Stimulated activated naive CD4-positive, alpha-beta T cell (primary cell): ENCODE measurements at regions not wholly inside any gene's neighbourhood (a gene's known extent, or its start where the extent isn't known, plus 50 kb on each side); places are given as distances from the start of the nearest gene placed in this dataset.
"Not testable (repeated sequence)": the region's sequence is repeated elsewhere in the genome, so short reads cannot be mapped to it uniquely, and the experiment has no call there.

Source experiments
- DNase-seq, 6 experiments: peaks; one replicate each; lab custom pipeline; 2025; lab: John Stamatoyannopoulos, UW

DNA sequence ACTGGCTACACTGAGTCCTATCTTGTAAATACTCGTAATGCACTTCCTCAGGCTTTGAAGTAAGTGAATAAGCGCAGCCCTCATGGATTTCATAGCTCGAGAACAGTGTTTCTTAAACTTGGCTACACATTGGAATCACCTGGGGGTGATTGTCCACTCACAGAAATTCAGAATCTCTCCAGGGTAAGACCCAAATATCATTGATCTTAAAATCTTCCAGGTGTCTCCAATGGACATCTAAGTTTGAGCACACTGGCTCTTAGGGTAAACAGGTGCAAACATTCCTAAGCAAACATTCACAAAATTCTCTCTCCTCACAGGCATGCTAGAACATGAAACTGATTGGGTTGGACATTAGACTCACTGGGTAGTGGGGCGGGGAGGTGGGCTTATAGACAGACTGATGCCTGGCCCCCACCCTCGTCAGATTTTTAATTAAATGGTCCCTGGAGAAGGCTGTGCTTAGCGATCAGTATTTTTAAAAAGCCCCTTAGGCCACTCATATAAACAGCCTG, 279.7 kb upstream of the TBL1XR1 start:
- no peak for DNase-seq

DNA sequence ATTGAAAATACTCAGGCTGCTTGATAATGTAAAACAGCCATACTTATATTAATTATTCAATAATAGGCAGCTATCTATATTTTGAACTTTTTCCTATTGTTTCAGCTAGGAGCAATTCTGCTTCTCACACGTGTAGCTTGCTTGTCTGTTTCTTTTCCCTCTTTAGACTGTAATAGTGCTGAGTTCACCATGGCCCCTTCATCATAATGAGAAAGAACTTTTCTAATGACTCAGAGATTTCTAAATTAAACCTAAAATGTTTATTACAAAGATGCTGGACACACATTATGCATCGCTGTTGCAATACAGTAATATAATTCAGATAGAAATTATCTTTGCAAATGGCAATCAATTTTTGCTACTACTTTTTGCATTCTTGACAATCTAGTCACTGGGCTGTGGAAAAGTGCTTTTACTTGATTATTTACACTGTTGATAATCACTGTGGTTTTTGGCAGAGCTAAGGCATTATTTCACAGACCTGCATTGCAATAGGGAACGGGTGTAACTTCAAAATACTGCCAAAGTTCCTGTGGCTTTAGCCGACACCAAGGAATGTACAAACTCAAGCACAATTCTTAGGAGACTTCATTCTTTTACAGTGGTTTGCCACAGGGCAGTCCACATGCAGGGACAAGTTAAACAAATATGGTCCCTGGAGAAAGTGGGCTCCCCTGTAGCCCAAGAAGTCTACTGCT, 281.0 kb upstream of the TBL1XR1 start:
- no peak for DNase-seq

DNA sequence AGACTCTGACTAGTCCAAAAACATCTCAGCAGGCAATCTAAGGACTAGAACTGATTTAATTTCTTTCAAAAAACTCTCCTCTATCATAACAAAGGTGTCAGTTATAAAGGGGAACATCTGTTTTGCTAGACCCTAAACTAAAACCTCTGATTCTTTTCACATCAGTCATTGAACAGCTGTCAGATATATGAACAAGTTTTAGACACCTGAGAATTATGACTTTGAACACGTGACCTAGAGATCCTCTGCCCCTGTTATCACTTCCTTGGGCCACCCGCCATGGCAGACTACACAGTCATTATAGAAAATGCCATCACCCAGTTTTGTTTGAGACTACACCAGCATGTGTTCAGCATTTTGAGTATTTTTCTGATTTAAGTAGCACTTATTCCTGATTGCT, 282.3 kb upstream of the TBL1XR1 start:
- DNase-seq = no peak

DNA sequence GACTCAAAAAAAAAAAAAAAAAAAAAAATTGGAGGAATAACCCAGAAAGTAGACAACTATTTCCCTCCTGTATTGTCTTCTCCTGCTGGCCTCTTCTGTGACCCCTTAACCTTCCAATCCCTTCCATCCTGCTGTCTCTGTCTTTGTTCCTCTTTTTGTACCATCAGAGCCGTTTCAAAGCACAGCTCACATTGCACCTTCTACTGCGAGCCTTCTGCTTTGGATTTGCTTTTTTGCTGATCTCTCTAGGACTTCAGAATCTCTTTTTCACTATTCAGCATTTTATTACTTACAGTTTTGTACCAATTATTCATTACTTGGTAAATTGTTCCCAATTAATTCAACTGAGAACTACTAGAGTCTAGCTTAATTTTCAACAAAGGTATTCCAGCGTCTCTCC, 284.0 kb upstream of the TBL1XR1 start:
- no peak for DNase-seq

DNA sequence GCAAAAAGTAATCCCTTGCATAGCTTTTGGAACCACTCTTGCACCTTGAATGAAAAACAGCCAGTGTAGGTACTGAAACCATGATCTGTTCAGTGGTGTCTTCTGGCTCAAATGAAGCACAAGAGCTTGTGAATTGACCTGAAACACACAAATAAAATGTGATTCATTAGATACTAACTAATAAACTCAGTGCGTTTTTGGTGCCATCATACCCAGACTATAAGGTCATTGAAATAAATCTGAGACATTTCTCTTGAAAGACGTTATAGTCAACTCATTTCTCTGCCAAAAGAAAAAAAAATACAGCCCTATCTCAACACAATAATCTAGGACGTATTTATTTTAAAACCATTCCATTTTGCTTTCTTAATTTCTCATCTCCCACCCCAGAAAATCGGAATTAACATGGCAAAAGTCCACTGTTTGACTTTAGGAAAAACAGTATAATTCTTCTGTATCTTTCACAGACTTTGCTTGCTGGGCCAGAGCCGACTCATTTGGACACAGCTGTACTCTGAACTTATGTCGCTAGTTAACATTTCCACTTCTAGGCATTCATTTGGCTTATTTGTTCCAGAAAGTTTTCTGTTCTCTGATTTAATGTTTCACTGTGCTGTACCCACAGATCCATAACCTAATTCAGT, 284.9 kb upstream of the TBL1XR1 start:
- DNase-seq = no peak

DNA sequence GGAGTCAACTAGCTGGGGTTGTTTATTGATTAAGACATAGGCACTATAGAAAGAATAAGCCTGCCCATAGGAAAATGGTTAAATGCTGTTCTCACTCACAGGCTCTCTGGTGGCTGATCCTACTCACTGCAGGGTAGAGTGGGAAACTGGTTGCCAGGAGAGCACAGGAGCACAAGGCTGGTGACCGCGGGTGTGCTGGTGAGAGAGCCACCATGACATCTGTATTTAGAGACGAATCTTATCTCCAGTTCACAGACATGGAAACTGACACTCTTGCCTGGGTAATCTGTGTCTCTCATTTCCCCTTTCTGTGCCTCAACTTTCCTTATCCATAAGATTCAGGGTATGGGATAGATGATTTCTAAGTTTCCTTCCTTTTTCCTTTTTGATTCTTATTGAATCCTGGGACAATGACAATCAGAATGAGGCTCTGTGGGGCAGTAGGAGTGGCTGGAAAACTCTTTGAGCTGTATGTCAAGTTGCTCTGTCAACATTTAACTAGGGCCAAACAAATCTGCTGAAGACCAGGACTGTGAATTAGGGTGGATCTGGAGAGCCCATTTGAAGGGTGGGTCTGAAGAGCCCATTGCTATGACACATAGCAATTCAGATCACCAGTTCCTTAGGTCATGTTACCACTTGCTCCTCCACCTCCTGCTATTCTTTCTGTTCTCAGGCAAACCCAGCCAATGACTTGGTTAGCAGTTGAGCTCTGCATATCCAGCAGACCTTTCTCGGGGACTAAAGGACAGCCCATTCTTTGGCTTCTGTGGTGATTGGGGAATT, 286.1 kb upstream of the TBL1XR1 start:
- DNase-seq = no peak

DNA sequence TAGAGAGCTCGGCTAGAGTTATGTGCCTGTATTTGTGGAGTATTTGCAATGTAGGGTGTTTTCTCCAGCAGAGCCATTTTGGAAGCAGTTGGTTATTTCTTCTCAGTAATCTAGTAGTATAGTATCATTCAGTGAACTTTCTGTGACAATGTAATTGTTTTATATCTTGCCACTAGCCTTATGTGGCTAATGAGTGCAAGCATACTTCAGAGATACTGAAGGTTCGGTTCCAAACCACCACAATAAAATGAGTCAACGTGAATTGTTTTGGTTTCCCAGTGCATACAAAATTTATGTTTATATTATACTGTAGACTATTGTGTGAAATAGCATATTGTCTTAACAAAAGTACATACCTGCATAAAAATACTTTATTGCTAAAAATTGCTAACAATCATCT, 286.9 kb upstream of the TBL1XR1 start:
- DNase-seq = no peak

DNA sequence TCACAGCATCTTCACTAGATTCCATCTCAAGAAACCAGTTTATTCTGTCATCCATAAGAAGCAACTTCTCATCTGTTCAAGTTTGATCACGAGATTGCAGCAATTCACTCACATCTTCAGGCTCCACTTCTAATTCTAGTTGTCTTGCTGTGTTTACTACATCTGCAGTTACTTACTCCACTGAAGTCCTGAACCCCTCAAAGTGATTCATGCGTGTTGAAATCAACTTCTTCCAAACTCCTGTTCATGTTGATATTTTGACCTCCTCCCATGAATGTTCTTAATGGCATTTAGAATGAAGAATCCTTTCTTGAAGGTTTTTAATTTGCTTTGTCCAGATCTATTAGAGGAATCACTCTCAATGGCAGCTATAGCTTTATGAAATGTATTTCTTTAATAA, 287.6 kb upstream of the TBL1XR1 start:
- no peak for DNase-seq

DNA sequence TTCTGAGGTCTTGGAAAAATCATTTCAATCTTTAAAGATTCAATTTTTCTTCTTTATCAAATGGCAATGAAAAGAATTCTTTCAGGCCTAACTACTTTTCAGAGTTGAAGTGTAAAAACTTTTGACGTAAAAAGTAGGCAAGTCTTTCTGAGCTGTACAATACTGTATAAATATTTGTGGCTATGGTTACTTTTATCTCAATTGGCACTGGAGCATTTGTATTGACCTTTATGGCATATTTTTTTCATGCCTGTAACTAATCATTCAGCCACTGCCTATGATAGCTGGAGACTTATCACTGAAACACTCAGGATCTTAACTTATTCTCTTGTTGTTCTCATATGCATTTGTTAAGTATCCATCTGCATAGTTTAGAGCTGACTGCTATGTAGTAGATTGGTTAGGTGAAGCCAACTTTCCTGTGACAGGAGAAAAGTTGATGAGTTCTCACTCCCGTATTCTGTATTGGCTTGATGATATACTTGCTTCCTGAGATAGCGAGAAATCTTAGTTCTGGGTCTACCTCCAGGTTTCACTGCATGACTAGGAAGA, 290.4 kb upstream of the TBL1XR1 start:
- no peak for DNase-seq

DNA sequence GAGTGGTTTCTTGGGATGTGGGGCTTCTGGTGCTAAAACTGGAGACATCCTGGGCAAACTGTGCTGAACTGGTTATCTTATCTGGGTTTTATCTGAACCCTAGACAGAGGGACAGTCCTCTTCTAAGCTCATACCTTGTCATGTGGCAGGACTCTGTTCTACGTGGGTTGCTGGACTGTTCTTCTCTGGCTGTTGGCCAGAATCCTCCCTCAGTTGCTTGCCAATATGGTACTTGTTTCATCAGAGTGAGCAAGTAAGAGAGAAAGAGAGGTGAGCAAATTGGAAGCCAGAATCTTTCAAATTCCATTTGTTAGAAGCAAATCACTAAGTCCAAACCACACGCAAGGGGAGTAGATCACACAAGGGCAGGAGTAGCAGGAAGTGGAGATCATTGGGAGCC, 291.5 kb upstream of the TBL1XR1 start:
- no peak for DNase-seq

DNA sequence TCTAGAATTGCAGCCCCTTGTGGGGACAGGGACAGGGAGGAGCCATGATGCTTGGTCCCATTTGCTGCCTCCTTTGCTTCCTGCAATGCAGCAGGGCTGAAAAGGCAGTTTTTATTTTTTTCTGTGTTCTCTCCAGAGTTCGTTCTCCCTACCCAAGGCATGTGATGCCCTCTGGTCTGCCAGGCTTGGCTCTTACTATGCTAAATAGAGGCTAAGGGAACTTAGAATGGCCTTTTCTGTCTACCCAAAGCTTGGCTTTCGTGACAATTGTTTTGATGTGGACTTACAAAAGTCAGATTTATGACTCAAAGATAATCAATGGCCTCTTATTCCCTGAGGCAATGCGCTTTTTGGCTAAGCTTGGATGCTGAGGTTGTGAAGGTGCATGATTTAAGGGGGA, 293.3 kb upstream of the TBL1XR1 start:
- DNase-seq = no peak

DNA sequence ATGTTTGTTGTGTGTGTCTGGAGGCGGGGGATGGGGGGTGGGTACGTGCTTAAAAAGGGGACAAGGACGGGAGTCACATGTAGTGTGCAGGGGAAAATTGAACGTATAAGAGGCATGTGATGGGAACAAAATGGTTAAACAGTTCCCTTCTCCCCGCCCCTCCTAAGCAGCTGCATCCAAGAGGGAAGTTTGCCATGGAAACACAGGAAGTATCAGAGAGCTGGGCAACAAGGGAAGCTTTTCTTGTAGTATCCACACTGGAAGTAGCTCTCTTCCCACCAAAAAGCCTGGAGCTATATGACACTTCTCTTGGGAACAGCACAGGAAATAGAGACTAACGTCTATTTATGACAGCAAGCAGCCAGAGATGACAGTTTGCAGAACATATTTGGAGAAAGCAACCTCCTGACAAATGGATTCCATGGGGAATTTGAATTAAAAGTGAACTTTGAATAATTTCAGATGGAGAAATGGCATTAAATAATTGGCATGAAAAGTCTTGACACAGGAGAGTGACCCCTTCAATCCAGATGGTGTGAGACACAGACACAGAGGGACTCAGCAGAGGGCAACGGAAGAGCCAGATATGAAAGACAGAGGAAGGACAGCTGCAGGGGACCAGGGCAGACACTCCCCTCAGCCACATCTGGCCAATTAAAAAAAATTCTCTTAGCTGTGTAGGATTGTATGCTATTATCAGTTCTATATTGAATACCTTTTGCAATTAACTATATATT, 294.2 kb upstream of the TBL1XR1 start:
- no peak for DNase-seq

DNA sequence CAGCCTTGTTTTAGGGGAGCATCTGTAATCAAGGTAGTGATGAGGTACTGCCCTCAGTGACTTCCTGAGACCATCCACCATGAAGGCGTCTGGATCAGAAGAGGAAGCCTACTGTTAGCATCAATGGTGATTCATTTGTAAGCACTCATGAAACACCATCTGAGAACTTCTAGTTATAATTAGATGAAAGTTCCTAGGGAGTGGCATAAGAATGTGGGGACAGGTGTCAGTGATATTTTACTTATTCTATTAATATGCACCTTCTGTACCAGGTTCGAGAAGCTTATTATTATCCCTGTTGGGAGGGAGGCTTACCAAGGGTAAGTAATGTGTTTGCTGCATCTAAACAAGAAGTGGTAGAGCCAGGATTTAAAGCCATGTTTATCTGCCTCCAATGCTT, 295.8 kb upstream of the TBL1XR1 start:
- DNase-seq = no peak

DNA sequence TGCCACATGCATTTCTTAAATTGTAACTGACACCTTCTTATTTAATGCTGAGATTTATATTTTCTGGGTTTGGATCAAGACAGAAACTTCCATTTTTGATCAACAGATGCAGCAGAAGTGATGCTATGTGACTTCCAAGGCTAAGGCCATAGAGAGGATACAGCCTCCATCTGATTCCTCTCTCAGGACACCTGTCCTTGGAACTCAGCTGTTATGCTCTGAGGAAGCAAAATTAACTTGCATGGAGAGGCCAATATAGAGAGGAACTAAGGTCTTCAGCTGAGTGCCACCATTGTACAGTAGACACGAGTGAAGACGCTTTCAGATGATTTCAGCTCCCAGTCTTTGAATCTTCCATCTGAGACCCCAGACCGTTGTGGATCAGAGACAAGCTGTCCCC, 296.9 kb upstream of the TBL1XR1 start:
- DNase-seq = no peak

DNA sequence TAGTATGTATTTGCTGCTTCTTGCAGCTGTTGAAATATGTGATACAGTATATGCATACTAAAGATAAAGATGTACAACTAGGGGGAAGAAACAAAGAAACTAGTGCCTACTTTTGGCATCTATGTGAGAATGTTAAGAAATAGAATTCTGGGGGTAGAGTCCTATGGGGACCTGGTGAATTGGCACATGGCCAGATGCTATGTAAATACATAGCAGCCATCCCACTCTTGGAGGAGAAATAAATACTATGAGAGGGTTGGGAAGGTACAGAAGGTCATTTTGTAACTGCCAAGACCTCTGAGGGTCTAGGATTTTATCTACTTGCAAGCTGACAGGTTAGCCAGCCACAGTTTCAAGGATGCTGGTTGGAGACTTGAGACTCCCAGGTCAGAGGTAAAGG, 298.3 kb upstream of the TBL1XR1 start:
- DNase-seq = no peak

DNA sequence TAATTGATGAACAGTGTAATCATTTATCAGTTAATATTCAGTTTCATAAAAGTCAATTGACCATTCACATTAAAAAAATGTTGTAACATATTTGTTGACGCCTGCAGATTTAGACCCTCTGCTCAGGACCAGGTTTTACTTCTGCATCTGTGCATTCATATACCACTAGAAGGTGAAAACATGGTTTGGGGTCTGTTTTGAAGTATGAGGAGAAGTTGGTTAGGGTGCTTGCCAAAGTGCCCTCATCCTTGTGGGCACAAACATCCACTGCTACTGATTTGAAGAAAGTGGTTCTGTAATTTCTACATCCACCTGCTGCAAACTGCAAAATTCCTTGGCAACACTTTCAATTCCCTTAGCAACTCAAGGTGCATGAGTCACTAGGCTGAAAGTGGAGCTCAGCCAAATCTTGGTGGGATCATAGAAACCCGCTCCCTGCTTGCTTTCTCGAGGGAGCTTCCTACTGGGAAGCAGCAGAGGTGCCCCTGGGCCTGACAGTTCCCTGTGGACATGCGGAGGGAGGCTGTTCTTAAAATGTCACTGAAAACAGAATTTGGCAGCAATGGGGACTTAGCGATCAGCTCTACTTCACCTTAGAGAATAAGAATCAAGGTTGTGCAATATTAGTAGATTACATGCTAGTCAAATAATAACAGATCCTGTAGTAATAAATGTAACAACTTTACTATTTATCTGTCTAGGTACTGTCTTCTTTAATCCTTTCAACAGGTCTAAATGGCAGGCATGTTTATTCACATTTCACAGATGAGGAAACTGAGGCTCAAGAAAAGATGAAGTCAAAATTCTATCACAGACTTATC, 301.0 kb upstream of the TBL1XR1 start:
- no peak for DNase-seq

DNA sequence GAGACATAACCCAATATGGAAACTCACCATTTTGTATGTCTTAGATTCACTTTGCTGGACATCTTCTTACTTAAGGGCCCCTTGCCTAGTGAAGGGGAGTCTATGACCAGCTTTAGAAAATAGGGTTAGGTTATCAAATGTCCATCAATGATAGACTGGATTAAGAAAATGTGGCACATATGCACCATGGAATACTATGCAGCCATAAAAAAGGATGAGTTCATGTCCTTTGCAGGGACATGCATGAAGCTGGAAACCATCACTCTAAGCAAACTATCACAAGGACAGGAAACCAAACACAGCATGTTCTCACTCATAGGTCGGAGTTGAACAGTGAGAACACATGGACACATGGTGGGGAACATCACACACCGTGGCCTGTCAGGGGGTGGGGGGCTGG, 301.8 kb upstream of the TBL1XR1 start:
- DNase-seq = not testable (repeated sequence)

DNA sequence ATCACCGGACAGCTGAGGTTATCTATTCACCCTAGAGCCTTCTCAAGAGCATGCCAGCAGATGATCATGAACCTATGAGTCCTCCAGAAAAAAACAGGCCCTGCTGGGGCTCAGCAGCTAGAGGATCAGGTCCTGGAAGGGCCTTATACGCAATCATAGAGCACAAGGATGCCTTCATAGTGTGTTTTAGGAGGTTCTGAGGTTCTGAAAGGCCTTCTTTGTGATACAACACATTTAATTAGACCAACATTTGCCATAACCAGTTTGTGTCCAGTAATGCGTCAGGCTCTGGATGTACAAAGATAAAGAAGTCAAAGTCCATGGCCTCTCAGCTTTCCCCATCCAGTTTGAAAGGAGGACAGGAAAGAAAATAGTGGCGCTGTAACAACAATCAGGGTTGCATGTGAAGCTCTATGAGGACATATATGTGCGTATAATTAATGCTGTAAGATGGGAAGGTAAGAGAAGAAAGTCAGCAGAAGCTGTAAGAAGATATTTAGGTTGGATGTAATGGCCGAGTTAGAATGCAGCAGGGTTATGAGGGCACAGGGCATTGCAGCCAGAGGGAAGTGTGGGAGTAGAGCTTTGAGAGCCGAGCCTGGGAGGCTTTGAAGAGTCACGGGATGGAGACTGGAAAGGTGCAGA, 302.6 kb upstream of the TBL1XR1 start:
- DNase-seq = no peak

DNA sequence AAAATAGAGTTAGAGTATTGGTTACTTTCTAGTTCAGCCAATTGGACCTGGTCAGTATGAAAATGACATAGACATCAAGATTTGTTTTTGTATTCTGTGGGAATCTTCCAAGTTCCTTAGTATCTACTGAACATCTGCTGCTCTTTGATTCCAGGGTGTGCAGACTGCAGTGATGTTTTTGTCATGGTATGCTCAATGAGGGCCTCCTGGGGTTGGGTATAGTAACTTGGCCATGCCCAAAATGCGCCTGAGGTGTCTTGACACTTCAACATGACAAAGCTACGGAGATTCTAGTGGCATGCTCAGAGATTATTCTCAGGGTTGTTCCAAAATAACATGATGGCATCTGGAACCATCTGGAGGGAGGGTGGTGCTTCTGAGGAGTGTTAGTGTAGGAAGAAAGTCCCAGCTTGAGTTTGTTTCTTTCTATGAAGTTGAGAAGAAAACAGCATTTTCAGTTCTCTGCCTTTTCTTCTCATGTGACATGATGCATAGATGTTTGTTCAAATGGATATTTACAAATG, 313.5 kb upstream of the TBL1XR1 start:
- DNase-seq = no peak
